GM11168 (cell line): ENCODE measurements at regions not wholly inside any gene's neighbourhood (a gene's known extent, or its start where the extent isn't known, plus 50 kb on each side); places are given as distances from the start of the nearest gene placed in this dataset.

Experiments
- in situ Hi-C: fragments of 300-500 bp; cut with MboI; formaldehyde crosslinking; loops from one replicate; pipeline ENCODE4 v1.12.0; 2022; ENCODE audit warnings: low sequenced_read_pairs; ENCODE audit not compliant: unreplicated experiment

DNA sequence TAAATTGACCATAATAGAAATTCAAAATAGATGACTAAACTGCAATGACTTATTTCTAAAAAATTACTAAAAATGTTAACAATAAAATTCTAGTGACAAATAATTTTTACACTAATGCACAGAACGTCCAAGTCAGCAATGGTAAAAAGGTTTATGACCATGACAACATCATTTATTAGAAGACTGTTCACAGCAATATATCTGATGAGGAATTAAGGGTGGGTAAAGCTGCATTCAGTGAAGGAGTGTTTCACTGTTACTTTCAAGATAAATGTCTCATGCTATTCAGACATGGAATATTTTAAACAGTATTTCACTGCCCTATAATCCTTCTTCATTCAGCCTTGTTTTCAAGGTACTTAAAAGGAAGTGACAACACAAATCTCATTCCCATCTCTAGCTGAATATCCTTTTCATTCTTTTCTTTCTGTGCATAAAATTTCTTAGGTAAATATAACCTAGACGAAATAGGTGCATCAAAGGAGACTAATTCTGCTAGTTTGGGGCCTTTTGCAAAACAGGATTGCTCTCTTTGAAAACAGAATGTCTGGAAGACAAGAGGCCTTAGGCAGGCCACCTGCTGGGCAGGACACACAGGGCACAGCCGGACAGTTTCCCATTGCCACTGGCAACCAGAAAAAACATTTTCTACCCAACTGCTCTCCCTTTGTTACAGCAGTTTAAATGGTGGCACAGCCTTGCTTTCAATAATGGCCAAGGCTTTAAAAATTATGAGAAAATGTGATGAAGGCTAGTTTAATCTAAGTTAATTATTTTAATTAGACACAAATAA lies 600.3 kb downstream of the SPRY1 start:
- in situ Hi-C loops = no loop called here

- in situ Hi-C loops = no loop called here
Observed at GRCh38 chr4:123997776-123998449, 601.3 kb downstream of the SPRY1 start.

- in situ Hi-C loops = no loop called here
Observed at GRCh38 chr4:124000233-124000632, 603.6 kb downstream of the SPRY1 start.

- in situ Hi-C loops = no loop called here
Observed at GRCh38 chr4:124015766-124016165, 619.2 kb downstream of the SPRY1 start.

- in situ Hi-C loops = no loop called here
Observed at GRCh38 chr4:124017185-124017785, 620.7 kb downstream of the SPRY1 start.

DNA sequence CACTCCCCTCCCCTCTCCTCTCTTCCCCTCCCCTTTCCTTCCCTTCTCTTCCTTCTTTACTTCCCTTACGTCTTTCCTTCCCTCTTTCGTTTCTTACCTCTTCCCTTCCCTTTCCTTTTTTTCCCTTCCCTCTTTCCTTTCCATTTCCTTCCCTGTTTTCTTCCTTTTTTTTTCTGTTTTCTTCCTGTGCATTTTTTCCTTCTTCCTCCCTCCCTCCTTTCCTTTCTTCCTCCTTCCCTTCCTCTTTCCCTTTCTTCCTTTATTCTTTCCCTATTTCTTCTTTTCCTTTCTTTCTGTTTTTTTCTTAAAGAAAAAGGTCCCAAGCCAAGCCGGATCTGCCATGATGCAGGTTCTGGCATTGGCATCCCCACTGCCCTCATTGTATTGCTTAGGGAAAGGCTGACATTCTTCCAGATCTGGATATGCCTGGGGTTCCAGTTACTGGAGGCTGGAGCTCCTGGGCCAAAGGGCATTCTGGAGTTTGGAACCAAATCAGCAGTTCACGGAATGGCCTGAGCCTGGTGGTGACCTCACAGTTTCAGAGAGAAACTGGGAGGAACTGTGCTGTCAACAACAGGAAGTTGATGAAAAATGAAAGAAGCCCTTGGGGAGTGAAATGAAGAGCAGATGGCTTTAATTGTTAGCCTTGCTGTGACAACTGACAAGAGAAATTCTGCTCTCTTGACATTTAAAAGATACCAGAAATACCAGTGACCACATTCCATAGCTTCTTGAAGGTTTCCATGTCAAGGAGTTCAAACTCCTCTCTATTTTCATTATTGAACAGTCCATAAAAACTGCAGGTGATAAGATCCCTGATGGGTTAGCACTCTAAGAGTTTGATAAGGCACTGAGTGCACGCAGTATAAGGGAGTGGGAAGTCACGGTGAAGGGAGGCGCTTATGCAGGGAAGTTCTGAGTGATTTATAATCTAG lies 622.1 kb downstream of the SPRY1 start:
- in situ Hi-C loops = no loop called here

- in situ Hi-C loops = no loop called here
Observed at GRCh38 chr4:124019749-124020549, 623.4 kb downstream of the SPRY1 start.

- in situ Hi-C loops = no loop called here
Observed at GRCh38 chr4:124025000-124025399, 628.4 kb downstream of the SPRY1 start.

- in situ Hi-C loops = no loop called here
Observed at GRCh38 chr4:124025428-124025827, 628.8 kb downstream of the SPRY1 start.

DNA sequence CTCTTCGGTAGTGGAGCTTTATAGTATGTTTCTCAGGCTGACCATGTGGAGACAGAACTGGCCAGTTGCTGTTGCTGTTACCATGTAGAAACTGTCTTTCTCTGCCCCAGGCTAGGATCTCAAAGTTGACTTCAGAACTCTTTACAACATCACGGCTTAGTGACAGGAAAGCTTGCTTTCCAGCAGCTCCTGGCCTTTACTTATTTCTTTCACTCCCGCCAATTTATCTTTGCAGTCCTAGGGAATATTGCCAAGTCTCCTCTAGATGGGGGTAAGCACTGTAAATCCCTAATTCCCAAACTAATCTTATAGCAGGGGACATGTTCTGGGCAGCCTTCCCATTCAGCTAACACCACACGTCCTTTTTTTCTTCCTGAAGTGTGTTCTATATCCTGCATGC lies 631.6 kb downstream of the SPRY1 start:
- in situ Hi-C loops = no loop called here

DNA sequence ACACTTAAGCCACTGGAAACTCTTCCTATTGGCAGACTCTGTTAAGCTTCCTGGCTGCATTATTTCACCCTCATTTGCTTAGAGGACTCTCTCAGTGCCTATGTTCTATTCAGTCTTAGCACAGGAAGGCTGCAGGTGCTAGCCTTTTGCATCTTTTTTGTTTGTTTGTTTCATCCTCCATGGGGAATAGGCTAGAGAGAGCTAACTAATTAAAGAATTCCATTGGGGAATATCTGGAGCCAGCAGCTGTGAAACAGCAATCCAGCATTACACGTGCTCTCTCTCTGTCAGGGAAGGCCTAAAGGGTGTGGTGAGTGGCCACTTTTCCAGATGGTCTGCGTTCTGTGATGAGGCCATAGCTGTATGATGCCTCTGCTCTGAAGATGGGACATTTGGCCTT lies 633.6 kb downstream of the SPRY1 start:
- in situ Hi-C loops = no loop called here

GRCh38 chr4:124032035-124032434 lies 635.4 kb downstream of the SPRY1 start:
- in situ Hi-C loops = no loop called here

DNA sequence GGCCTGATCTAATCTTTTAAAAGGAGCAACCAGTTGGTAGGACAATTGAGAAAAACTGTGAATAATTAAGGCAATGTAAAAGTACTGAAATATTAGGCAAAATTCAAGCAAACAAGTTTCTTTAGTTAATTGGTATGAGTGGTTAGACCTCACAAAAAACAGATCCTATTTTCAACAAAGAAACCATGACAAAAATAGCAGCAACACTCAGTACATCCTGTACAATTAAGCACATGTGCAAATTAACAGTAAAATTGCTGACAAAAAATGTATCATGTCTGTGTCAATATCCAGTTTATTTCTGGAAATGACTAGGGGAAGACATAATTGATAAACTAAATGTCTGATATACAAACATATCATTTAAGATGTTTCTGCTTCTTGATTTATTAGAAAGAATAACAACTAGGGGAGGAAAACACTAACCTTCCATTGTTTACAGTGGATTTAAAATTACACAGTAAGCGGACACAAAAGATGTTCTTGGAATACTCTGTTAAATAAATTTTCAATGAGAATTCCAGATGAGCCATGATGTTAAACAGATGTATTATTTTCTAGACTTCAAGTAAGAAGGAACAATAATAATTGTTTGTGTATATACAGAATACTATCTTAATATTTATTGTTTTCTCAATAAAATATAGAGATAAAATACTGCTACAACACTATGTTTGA lies 638.9 kb downstream of the SPRY1 start:
- in situ Hi-C loops = no loop called here

DNA sequence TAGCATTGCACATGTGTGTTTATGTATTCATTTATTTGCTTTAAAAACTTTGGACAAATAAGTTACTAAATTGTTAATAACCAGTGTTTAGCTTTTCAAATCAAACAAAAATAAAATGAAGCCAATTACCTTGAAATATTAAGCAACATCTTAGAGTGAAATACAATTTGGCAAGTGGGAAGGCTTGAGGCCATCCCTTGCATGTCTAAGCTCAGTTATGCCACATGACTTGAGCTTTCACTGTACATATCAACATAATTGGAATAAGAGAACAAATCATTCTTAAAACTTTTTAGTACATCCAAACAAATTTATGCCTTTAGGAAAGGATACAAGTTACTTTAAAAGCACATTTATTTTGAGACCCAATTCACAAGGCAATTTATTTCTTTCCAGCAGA lies 640.6 kb downstream of the SPRY1 start:
- in situ Hi-C loops = no loop called here

DNA sequence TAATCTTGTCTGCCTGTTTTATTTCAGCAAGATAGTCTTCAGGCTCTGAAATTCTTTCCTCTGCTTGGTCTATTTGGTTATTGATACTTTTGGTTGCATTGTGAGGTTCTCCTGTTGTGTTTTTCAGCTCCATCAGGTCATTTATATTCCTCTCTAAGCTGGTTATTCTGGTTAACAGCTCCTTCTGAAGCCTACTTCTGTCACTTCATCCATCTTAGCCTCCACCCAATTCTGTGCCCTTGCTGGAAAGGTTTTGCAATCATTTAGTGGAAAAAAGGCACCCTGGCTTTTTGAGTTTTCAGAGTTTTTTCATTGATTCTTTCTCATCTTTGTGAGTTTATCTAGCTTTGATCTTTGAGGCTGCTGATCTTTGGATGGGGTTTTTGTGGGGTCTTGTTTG lies 647.7 kb downstream of the SPRY1 start:
- in situ Hi-C loops = no loop called here

- in situ Hi-C loops = no loop called here
Observed at GRCh38 chr4:124044867-124045266, 648.3 kb downstream of the SPRY1 start.

GRCh38 chr4:124046190-124046589 lies 649.6 kb downstream of the SPRY1 start:
- in situ Hi-C loops = no loop called here

- in situ Hi-C loops = no loop called here
Observed at GRCh38 chr4:124053872-124054538, 657.4 kb downstream of the SPRY1 start.

DNA sequence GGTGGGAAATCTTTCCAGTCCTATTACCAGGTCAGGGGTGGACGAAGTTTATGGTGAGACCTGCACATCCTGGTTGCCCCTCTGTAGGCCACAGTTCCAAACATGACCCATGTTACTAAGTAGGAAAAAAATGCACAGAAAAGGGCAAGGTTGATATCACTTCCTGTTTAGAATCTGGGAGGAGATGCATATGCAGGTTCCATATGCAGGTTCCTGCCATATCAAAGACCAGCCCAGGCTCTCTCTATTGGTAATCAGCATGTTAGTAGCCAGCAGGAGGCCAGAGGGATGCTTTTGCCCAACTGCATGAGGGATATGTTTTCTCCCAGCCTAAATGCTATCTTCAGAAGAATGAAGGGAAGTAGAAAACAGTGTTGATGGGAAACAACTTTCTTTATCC lies 657.2 kb downstream of the ANKRD50 start:
- in situ Hi-C loops = no loop called here
